Lung (tissue), 11 donors: ENCODE measurements at regions not wholly inside any gene's neighbourhood (a gene's known extent, or its start where the extent isn't known, plus 50 kb on each side); places are given as distances from the start of the nearest gene placed in this dataset.

ENCODE experiments used
- ATAC-seq: fragments of 200-7000 bp; cut with Tn5 transposase; one replicate; pipeline ENCODE4 v1.9.1; 2020; ENCODE audit warnings: moderate number of reproducible peaks; ENCODE audit not compliant: insufficient read depth, low FRiP score
- DNase-seq, 3 donors: peaks; one replicate each; pipeline ENCODE4 v3.0.0-alpha.2; 2013 to 2017
- H3K27ac ChIP-seq, 2 donors: one replicate each; pipeline ENCODE4 v1.5.1; 2013; ENCODE audit warnings: mild to moderate bottlenecking in 2 of 2, moderate library complexity in 2 of 2, control low read depth in 1 of 2, inconsistent platforms in 1 of 2, low read depth in 1 of 2, low read length in 1 of 2
- H3K27me3 ChIP-seq, 3 donors: one replicate each; pipeline ENCODE4 v1.5.1; 2013; ENCODE audit warnings: low read length in 2 of 3; ENCODE audit not compliant: control insufficient read depth in 3 of 3, insufficient read depth in 3 of 3
- H3K36me3 ChIP-seq, 4 donors: one replicate each; pipeline ENCODE4 v1.5.1; 2013; ENCODE audit warnings: low read length in 4 of 4, mild to moderate bottlenecking in 1 of 4, moderate library complexity in 1 of 4; ENCODE audit not compliant: control insufficient read depth in 4 of 4, insufficient read depth in 4 of 4
- H3K4me1 ChIP-seq, 5 donors: one replicate each; pipeline ENCODE4 v1.5.1; 2013; ENCODE audit warnings: low read length in 5 of 5, mild to moderate bottlenecking in 2 of 5, moderate library complexity in 1 of 5; ENCODE audit not compliant: control insufficient read depth in 5 of 5, insufficient read depth in 5 of 5
- H3K4me3 ChIP-seq: one replicate; pipeline ENCODE4 v1.5.1; 2013; ENCODE audit warnings: mild to moderate bottlenecking, control low read depth, moderate library complexity
- H3K9ac ChIP-seq, 2 donors: one replicate each; pipeline ENCODE4 v1.5.1; 2013; ENCODE audit warnings: low read length in 2 of 2, control low read depth in 1 of 2; ENCODE audit not compliant: insufficient read depth in 1 of 2
- H3K9me3 ChIP-seq, 4 donors: one replicate each; pipeline ENCODE4 v1.5.1; 2013; ENCODE audit warnings: low read length in 3 of 4, mild to moderate bottlenecking in 1 of 4, moderate library complexity in 1 of 4; ENCODE audit not compliant: control insufficient read depth in 4 of 4, insufficient read depth in 3 of 4
- CTCF ChIP-seq: IDR thresholded peaks from 2 replicates; pipeline ENCODE4 v1.5.1; 2012; ENCODE audit warnings: mild to moderate bottlenecking; ENCODE audit errors: control extremely low read depth, extremely low read depth
- WGBS, 2 donors: extraction: QIAGEN DNeasy Blood & Tissue Kit; methylation state at CpG; one replicate each; pipeline ENCODE4 v1.1.7; 2013; 5-methylcytosine and 5-hydroxymethylcytosine counted together
- donor health status: control.
- donor health status: control.
- donor health status: Bipolar disorder and iron deficiency.
- donor health status: healthy.
- donor health status: DM: yes; HTN: yes; CAD: no.

GRCh38 chr15:95684126-95684525 is 646.4 kb upstream of the NR2F2 start:
- ATAC-seq, result no peak

GRCh38 chr15:95684693-95685115 is 645.8 kb upstream of the NR2F2 start:
- H3K27me3 ChIP-seq, result no peaks in the 10 kb centered on the region
- peaks cover 0 to 4% (median 0%) of the 10 kb centered on the region in 5 donors for H3K4me1 ChIP-seq
- no peak for TF ChIP-seq CTCF
- 55 to 74% methylated on average over 1 of the region's 1 CpG for WGBS, 2 donors
- no peak for DNase-seq
- no peak overlapping the region for H3K4me3 ChIP-seq
- H3K36me3 ChIP-seq, result no peaks in the 10 kb centered on the region
- H3K9ac ChIP-seq, result no peak overlapping the region
- H3K27ac ChIP-seq, result no peak overlapping the region
- H3K9me3 ChIP-seq, result no peaks in the 10 kb centered on the region
- ATAC-seq, result no peak

More at GRCh38 chr15:95684126-95684525, 646.4 kb upstream of the NR2F2 start:
- no peaks in the 10 kb centered on the region for H3K9me3 ChIP-seq
- H3K9ac ChIP-seq, result no peak overlapping the region
- no peak overlapping the region for H3K4me3 ChIP-seq
- WGBS, 2 donors, result 84 to 87% methylated on average over 4 of the region's 4 CpGs
- TF ChIP-seq CTCF, result no peak
- no peaks in the 10 kb centered on the region for H3K36me3 ChIP-seq
- peaks cover 0 to 4% (median 0%) of the 10 kb centered on the region in 5 donors for H3K4me1 ChIP-seq
- no peak for DNase-seq
- no peak overlapping the region for H3K27ac ChIP-seq
- no peaks in the 10 kb centered on the region for H3K27me3 ChIP-seq

DNA sequence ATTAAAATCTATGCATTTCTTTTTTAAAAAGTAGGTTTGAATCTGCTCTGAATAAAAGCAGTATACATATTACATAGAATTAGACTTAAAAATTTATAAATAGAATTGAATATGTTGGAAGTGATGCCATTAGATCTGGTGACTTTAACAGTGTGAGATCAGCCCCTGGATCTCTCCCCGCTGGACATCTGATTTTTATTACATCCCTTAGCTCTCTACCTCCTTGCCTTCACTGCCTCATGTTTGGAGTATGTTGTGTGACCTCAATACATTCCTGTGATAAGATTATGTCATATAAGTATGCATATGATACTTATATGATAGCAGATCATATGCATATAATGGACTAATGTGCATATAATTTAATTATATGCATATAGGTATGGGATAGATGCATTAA is 643.4 kb upstream of the NR2F2 start:
- Histone ChIP-seq H3K36me3 (no peaks in the 10 kb centered on the region), H3K9me3 (no peaks in the 10 kb centered on the region), H3K4me1 (peaks cover 0 to 4% (median 0%) of the 10 kb centered on the region in 5 donors), H3K27ac (no peak overlapping the region), H3K9ac (no peak overlapping the region), H3K27me3 (no peaks in the 10 kb centered on the region), H3K4me3 (no peak overlapping the region)
- 86 to 98% methylated on average over 1 of the region's 1 CpG for WGBS, 2 donors
- ATAC-seq (no peak), DNase-seq (no peak)
- no peak for TF ChIP-seq CTCF

DNA sequence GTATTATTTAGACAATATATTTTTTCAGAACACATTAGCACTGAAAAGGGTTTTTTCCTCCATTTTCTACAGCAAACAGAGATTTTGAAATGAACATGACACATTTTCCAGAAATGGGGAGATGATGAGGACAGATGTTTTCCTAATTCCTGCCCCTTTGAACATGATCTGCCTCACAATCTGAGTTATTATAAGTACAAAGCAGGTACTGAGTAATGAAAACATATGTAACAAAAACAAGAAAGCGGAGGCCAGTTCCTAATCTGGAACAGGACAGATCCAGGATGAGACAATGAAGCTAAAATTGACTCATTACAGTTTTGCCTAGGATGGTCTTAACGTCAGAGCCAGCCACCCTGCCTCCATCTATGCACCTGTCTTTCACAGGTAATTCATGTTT is 642.8 kb upstream of the NR2F2 start:
- H3K4me1 ChIP-seq, result no peaks in the 10 kb centered on the region
- H3K27me3 ChIP-seq, result no peaks in the 10 kb centered on the region
- TF ChIP-seq CTCF, result no peak
- no peak overlapping the region for H3K9ac ChIP-seq
- H3K4me3 ChIP-seq, result no peak overlapping the region
- WGBS, 2 donors, result 86 to 94% methylated on average over 2 of the region's 2 CpGs
- no peaks in the 10 kb centered on the region for H3K36me3 ChIP-seq
- ATAC-seq (no peak), DNase-seq (no peak)
- no peak overlapping the region for H3K27ac ChIP-seq
- no peaks in the 10 kb centered on the region for H3K9me3 ChIP-seq
